CD4-positive, alpha-beta T cell treated with Interleukin-6 for 4 hours (primary cell): ENCODE measurements at regions not wholly inside any gene's neighbourhood (a gene's known extent, or its start where the extent isn't known, plus 50 kb on each side); places are given as distances from the start of the nearest gene placed in this dataset.

Source experiments
- DNase-seq: peaks from one replicate; pipeline ENCODE4 v3.0.0-alpha.2; 2020; ENCODE audit warnings: mixed read lengths

GRCh38 chr14:104431351-104431928, 148.1 kb upstream of the C14orf180 start:
- no peak for DNase-seq

GRCh38 chr14:104431929-104432541, 147.5 kb upstream of the C14orf180 start:
- no peak for DNase-seq

- DNase-seq: no peak
These were observed 146.8 kb upstream of the C14orf180 start for GRCh38 chr14:104432611-104433231.

GRCh38 chr14:104433401-104434213, 146.0 kb upstream of the C14orf180 start:
- DNase-seq: no peak

- DNase-seq: no peak
These were observed 145.1 kb upstream of the C14orf180 start for GRCh38 chr14:104434214-104435076.

- DNase-seq: no peak
These were observed 144.2 kb upstream of the C14orf180 start for GRCh38 chr14:104435147-104436046.

GRCh38 chr14:104436047-104436591, 143.4 kb upstream of the C14orf180 start:
- DNase-seq: no peak

GRCh38 chr14:104436741-104437701, 142.5 kb upstream of the C14orf180 start:
- DNase-seq: no peak

GRCh38 chr14:104437703-104438102, 141.9 kb upstream of the C14orf180 start:
- no peak for DNase-seq

GRCh38 chr14:104438166-104438887, 141.2 kb upstream of the C14orf180 start:
- no peak for DNase-seq

GRCh38 chr14:104439625-104440024, 139.9 kb upstream of the C14orf180 start:
- DNase-seq: no peak

- DNase-seq: no peak
These were observed 139.1 kb upstream of the C14orf180 start for GRCh38 chr14:104440297-104440956.

- DNase-seq: no peak
These were observed 138.1 kb upstream of the C14orf180 start for GRCh38 chr14:104441275-104442106.

- no peak for DNase-seq
These were observed 137.4 kb upstream of the C14orf180 start for GRCh38 chr14:104442107-104442551.

GRCh38 chr14:104442631-104443390, 136.8 kb upstream of the C14orf180 start:
- no peak for DNase-seq

GRCh38 chr14:104443391-104444158, 136.0 kb upstream of the C14orf180 start:
- no peak for DNase-seq
